ENCODE measurements at regions not wholly inside any gene's neighbourhood (a gene's known extent, or its start where the extent isn't known, plus 50 kb on each side); places are given as distances from the start of the nearest gene placed in this dataset.

DNA sequence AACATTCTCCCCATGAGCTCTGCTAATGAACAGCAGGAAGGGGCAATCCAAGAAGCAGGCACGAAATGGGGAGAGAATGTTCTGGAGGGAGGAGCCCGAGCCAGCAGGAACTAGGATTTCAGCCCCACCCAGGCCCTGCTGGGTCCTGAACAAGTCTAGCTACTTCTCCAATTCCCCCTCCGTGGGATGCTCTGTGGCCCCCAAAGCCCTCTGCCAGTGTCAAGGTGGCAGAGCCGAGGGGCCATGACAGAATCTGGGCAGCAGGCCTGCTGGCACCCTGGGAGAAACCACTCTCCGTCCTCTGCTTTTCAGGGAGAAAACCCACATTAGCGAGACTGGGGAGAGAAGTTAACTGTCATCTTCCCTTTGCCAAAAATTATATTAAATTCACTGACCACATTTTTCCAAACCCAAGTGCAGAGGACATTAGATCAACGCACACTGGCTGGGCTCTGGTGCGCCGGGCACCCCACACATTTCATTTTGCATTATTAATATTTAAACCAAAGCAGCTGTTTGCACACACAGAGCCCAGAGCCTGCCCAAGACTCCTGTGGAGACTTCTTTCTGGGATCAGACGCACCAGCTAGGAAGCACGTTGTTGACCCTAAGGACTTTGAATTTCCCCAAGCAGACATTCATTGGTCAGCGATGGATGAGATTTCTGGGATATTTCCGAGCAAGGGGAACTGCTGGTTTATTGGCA, 80.2 kb upstream of the PKDCC start:
- DNase-seq = no peak

GRCh38 chr2:41968182-41968578, 79.6 kb upstream of the PKDCC start:
- no peak for DNase-seq

DNA sequence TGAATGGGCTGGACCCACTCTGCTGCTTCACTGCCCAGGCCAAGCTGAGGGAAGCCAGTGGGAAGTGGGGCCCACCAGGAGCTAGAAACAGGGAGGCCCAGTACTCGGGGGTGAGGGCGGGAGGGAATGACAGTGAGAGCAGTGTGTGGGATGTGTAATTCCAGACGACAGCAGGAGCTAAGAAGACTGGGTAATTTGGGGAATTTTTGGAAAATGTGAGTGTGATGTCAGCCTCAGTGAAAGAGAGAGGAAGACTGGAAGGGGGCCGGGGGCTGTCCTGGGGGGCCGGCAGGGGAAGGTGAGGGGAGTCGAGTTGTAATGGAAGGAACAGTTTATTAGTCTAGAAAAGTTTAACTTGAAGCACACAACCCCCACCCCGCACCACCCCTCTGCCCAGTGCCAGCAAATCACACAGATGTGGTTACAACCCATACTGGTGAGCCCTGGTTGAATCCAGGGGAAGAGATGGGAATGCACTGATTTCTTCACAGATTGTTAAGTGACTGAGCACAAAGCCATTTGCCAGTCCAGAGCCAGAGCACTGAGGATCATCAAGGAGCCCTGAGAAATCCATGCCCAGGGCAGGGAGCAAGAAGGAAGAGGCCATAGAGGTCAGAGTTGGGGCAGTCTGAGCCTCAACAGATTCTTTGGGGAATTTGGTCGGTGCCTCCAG, 76.7 kb upstream of the PKDCC start:
- no peak for DNase-seq

DNA sequence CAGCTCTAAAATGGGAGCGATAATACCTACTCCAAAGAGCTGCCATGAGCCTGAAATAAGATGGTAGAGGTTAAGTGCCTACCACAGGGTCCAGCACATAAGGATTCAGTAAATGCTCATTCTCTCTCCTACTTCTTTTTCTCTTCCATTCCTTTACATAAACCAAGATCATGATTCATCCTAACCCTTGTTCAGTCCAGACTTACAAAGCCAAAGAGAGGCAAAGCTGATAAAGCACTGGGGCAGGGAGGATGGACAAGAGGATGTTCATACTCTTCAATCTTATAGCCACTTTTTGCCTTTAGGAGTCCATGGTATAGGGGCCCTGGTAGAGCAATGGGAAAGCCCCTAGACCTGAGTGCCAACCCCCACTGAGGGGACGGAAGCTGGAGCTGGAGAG, 75.6 kb upstream of the PKDCC start:
- DNase-seq = no peak

DNA sequence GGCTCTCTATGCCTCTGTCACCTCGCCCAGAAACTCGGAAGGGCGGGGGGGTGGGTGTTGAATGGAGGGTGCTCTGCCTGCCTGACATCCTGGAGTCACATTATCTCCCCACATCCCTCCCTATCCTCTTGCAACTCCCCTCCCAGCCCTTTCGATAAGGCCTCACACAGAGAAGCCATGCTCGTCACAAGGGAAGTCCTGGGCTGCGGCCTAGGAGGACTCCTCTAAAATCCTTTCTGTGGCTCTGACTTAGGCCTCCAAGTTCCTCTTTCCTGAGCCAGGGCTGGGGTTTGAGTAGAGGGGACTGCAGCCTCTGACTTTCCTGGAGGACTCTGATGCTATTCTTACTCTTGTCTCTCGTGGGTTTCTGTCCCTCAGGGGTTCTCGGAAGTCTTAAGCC, 75.0 kb upstream of the PKDCC start:
- no peak for DNase-seq

DNA sequence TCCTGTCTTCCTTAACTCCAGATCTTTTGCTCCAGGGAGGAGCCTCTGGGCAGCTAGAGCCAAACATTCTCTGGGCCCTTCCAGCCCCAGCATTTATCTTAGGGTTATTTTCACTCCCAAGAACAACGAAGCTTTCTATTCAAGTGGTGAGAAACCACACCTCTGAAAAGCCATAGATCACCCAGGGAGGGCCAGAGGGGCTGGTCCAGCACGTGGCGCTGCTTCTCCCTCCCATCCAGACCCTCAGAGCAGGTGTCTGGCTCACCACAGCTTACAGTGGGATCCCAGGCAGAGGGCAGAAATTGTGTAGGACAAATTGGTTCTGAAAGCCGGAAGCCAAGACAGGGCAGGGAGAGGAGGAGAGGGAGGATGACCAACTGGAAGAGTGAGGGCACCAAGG, 74.0 kb upstream of the PKDCC start:
- DNase-seq = no peak

DNA sequence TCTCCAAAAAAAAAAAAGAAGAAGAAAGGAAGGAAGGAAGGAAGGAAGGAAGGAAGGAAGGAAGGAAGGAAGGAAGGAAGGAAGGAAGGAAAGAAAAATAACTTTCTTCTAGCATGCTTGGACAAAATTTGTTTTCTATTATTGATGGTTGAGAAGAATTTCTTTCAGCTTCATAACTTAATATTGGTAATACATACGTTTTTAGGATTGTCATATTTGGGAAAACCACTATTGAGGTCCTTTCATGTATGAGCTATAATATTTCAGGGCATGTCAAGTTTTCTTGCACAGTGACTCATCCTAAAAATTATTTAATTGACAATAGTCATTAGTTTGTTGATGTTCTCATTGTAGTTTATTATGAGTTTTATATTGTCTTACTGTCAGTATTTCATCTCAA, 66.4 kb upstream of the PKDCC start:
- DNase-seq = no peak

GRCh38 chr2:41985573-41986095, 62.2 kb upstream of the PKDCC start:
- no peak for DNase-seq

DNA sequence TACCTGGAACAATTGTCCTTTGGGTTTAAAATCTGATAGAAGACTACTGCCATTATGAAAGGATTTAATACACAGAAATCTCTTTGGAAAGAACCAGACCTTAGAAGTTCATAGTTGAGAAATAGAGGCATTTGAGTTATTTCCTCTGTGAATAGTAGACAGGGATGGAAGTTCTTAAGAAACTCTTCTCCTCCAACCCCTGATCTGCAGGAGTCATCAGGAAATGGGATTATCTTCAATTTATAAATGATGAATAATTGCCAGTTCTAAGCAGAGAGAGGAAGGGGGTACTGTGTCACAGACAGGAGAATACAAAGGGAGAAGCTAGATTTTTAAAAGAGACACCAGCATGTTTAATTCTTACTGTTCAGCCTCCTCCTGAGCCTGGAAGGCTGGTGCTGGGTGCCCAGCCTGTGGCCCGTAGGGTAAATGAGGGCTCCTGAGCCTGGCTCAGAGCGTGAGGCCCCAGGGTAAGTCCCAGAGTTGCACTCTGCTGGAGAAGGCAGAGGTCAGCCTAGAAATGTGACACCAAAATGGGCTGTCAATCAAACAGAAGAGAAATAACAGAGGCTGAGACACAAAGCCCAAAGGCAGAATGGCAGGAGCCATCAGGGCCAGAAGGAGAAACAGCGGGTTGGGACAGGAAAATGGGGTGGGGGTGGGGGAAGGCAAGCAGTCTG, 58.2 kb upstream of the PKDCC start:
- no peak for DNase-seq

DNA sequence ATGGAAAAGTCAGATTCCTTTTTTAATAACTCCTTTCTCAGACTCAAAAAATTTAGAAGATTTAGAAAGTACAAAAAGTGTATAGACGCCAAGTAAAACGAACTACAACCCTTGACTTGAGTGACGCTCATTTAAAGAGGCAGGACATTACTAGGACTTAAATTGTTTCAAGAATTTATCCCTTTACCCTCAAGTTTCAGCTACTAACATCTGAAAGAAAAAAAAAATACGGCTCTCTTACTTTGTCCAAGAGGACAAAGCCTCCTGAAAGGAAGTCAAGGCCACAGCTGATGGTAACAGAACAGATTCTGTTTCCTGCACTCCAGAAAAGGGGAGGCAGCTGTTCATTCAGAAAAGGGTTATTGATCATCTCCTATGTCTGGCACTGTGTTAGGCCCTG, 57.6 kb upstream of the PKDCC start:
- DNase-seq = no peak

GRCh38 chr2:41990688-41991087, 57.1 kb upstream of the PKDCC start:
- DNase-seq = no peak

- DNase-seq = no peak
Observed at GRCh38 chr2:41992056-41992642, 55.7 kb upstream of the PKDCC start.

- no peak for DNase-seq
Observed at GRCh38 chr2:41992671-41993434, 55.0 kb upstream of the PKDCC start.

DNA sequence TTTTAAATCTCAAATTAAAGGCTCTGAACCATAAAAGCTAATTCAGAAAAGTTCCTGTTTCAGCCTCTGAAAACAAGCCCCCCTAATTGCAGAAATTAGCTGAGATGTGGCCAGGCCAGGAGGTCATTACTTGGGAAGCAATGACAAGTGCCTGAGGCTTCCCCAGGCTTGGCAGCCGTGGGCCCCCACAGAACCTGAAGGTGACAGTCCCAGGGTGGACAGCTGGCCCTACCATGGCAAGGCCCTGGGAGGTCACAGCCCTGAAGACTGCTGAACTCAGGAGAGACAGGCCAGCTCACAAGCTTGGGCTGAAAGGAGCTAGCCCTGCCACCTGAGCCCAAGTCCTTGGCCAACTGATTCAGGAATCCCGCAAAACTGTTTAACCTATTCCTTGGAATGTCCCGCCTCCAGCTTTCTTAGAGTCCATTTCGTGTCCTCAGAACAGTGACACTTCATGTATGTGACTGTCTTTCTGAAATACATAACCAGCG, 54.3 kb upstream of the PKDCC start:
- DNase-seq = no peak

- DNase-seq = no peak
Observed at GRCh38 chr2:41994233-41994637, 53.6 kb upstream of the PKDCC start.

DNA sequence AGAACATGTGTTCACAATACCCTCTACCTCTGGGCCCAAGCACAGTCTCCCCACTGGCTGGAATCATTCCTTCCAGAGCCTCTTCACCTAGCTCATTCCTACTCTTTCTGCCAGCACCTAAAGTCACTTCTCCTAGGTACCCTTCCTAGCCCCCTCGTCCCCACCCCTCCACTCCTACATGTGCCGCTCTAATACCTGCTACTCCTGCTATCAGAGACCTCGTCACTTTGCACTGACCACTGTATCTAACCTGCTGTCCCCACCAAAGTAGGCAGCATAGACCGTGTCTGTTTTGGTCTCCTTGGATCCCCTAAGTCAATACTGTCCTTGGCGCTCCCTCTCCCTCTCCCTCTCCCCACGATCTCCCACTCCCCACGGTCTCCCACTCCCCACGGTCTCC, 53.2 kb upstream of the PKDCC start:
- DNase-seq = no peak

- no peak for DNase-seq
Observed at GRCh38 chr2:41997561-41997960, 50.3 kb upstream of the PKDCC start.
